ENCODE measurements at regions not wholly inside any gene's neighbourhood (a gene's known extent, or its start where the extent isn't known, plus 50 kb on each side); places are given as distances from the start of the nearest gene placed in this dataset.

- no peak for DNase-seq
Measured at GRCh38 chr4:178448372-178449035, 1006.3 kb upstream of the AGA start.

DNA sequence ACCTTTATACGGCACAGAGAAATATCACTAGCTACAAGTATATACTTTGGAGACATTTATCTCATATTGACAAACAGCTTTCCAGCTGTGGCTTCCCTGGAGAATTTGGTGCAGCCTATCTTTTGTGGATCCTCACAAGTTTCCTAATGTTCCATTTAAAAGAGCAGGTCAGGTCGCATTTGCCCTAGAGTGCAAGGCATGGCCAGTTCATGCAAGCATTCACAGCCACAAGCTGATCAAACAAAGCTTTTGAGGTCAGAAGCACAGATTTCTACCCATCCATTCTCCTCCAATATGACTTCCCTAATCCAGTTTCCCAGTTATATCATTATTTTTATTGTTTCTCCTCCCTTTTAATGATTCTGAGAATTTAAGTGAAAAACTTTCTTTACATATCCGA is 1008.4 kb upstream of the AGA start:
- no peak for DNase-seq

DNA sequence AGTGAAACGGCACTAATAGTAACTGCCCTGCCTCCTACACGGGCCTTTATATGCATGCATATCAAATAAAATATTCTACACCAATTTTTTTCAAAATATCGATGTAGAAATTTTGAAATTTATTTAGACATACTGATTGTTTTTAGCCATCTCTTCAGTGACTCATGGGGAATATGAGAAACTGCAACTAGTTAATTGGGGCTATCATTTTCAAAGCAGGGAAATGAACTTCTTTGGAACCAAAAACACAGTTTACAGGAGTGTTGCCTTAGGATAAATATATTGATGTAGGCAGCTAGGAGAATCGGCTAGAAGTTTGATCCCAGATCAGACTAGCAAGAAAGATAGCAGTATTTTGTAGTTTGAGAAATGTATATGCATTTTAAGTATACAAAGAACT is 1010.8 kb upstream of the AGA start:
- no peak for DNase-seq

DNA sequence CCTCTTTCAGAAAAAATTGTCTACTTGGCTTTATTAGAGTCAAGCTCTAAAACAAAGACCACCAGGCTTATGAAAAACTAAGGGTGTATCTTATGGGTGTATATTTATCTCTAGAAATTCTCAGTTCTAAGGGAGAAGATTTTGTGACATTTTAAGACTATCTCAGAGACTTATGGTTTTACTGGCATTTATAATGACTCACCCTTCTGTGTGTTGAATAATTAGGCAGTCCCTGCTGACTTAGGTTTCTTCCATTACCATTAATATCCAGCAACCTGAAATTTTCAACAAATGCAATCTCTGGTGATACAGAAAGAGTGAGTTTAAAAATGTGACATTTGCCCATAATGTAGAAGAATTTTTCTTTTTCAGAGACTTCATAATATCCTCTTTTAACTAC is 1015.0 kb upstream of the AGA start:
- no peak for DNase-seq

DNA sequence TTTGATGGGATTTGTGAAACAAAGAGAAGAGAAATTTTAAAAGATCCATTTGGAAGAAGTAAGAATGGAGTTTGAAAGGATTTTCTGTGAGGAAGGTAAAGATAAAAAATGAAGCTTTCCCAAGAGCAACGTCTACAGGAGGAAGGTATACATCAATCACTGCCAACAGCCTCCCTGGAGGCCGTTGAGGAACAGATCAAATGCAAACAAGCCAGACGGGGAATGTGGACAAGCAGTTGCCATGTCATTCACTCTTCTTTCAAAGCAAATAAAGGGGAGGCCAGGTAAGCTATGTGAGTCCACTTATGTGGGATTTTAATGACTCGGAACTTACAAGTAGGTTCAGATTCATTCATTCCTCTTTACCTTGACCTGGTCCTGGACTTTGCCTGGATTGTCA is 1020.5 kb upstream of the AGA start:
- no peak for DNase-seq

DNA sequence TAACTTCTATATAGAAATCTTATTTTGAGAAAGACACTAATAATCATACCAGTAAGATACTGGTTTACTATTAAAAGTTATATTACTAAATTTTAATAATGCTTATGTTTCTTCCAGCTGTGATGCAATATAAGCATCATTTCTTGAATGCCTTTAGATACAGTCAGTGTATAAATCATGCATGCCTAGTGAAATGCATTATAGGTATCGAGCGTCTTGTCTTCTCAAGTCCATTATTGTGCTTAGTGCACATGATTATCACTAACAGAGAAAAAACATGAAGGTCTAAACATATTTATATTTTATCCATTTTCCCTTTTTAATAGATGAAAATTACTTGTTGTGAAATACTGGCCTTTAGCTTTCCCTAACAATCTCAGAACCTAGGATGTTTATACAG is 1021.5 kb upstream of the AGA start:
- DNase-seq, result no peak

DNA sequence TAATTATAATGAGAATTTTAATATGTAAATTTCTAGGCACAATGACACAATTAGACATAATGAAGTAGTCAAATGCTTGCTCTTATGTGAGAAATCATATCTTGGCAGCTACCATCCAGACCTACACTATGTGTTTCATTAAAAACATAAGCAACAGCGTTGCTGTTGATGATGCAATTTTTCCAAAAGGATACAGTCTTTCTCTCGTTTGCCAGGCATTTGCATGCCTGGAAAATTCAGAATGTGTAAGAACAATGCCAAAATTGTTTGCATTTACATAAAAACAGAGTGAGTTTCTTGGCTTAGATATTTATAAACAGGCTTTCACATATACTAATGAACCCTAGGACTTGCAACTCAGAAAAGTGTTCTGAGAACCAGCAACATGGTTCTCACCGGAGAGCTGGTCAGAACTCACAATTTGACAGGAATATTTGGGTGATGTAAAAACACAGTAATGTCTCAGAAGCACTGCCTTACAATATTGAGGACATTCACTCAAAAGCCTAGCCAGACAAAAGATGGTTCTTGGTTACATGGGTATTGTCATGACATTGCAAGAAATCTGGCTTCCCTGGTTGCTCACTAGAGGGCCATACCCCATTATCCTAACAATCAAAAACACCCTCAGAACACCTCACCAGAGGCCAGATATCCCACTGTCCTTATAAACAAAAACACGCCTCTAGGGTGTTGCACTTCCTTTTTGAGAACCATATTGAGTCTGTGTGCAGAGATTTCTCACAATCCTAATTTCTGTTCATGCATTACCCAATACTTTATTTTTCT is 1029.0 kb upstream of the AGA start:
- DNase-seq, result no peak

- DNase-seq, result no peak
Measured at GRCh38 chr4:178471994-178472393, 1029.8 kb upstream of the AGA start.

- no peak for DNase-seq
Measured at GRCh38 chr4:178480105-178480504, 1037.9 kb upstream of the AGA start.

- DNase-seq, result no peak
Measured at GRCh38 chr4:178480881-178481280, 1038.6 kb upstream of the AGA start.

GRCh38 chr4:178481564-178481963 is 1039.3 kb upstream of the AGA start:
- no peak for DNase-seq

DNA sequence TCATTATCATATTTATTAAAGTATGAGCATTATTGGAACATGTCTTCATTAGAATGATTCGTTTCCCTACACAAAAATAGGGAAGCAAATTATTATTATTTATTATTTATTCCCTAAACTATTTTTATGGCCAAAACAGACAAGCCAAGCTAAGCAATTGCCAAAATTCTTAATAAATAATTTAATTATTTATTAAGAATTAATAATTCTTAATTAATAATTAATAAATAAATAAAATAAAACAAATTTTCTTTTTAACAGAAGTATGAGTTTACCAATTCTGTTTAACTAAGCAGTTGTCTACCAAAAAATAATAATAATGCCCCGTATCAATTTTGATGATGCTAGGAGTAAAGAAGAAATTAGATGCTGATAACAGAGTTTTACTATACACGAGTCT is 1080.8 kb upstream of the AGA start:
- DNase-seq, result no peak

DNA sequence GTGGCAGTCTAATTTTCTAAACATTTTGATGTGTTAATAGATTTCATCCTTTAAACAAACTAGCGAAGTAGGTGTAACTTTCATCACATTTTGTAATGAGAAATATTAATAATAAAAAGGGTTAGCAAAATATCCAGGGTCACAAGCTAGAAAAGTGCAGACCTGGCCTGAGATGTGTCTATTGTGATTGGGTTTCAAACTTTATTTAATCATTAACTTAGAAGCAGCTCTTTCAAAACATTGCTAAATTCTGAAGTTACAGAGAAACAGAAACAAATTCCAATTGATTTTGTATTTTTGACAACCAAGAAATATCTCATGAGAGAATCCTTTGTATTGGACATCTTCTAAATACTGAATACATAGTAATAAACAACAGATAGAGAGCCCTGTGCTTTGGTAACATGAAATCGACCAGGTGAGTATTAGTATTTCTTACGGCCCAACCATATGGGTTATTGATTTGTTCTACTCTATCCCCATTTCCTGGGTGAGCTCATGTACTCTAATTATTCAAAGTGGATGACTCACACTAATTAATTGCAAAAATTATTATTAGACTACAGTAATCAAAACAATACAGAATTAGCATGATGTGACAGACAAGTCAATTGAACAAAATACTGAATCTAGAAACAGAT is 1093.8 kb upstream of the AGA start:
- no peak for DNase-seq

- no peak for DNase-seq
Measured at GRCh38 chr4:178553201-178553600, 1111.0 kb upstream of the AGA start.

DNA sequence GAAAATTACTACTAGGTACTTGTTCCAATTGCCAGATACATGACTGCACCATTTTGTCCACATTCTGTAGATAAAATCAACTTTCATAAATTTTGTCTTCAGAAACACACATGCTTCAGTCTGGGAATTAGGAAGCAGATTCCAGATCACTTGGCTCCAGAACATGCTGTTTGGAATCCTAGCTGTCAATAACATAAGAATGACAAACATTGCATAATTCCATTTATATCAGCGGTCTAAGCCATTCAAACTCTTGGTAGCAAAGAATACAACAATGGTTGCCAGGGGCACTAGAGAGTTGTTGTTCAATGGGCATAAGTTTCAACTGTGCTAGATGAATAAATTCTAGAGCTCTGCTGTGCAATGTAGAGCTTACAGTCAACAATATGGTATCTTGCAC is 1112.1 kb upstream of the AGA start:
- no peak for DNase-seq

GRCh38 chr4:178556796-178557195 is 1114.6 kb upstream of the AGA start:
- DNase-seq, result no peak

DNA sequence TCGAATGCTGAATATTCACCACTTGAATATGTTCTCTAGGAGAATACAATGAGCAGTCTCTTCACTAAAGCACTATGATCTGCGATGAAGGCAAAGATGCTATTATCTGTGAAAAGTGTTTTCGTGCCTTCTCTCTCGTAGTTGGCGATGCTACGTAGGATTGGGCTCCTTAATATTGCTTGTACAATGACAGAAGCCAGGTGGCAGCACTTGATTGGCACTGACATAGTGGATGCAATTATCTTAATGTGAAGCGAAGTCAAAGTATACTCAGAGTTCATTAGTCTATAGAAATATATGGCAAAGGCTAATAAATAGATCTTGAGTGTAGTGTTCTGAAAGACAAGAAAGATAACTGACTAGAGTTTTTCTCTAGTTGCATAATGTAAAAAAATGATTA is 1135.7 kb upstream of the AGA start:
- DNase-seq, result no peak

GRCh38 chr4:178595500-178596138 is 1153.4 kb upstream of the AGA start:
- DNase-seq, result no peak

GRCh38 chr4:178598672-178599071 is 1156.4 kb upstream of the AGA start:
- DNase-seq, result no peak

GRCh38 chr4:178599521-178599920 is 1157.3 kb upstream of the AGA start:
- no peak for DNase-seq

DNA sequence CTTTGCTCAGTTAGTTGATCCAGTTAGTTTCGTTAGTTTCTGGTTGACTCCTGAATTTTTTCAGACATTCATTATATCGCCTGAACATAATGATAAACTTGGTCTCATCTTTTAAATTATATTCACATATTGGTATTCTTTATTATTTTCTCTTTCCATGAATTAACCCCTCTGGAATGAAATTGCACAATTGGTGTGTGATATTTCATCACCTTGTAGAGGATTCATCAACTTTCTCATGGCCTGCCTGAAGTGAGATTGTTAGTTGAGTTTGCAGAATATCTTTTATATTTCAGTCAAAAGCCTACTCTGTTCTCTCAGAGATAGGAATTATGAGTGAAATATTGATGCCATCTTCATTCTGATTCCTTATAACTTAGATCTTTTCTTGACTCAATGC is 1160.6 kb upstream of the AGA start:
- DNase-seq, result no peak

DNA sequence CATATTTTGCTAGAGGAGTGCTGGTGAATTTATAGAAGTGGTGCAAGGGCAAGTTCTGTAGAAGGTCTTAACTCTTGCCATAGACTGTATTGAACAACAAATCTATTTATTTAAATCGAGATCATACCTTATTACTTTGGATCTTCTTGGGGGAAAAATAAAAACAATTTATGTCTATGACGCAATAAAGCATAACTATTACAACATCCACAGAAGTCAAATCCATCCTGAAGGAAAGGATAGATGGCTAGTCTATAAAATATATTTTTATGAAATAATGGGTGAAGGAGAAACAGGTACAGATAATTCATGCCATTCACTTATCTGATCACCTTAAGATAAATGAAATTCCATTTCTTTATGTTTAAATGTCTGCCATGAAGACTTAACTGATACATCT is 1168.8 kb upstream of the AGA start:
- DNase-seq, result no peak

- no peak for DNase-seq
Measured at GRCh38 chr4:178612733-178613132, 1170.5 kb upstream of the AGA start.

DNA sequence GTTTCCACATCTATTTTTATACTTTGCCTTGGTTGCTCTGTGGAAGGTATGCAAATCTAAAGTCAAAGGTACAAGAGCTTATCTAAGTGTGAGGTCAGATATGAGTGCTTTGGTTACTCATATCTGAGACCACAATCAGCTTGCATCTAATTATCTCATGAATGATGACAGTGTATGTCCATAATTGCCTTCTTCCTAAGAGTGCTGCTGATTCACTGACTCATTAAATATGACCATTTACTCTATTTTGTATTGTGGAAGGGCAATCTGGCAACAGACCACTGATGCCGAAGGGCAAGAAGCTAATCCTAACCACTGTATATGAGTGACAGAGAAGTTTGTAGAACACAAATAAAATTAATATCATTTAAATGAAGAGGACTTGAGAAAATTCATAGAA is 1190.2 kb upstream of the AGA start:
- no peak for DNase-seq
